BE2C (cell line): ENCODE measurements at regions not wholly inside any gene's neighbourhood (a gene's known extent, or its start where the extent isn't known, plus 50 kb on each side); places are given as distances from the start of the nearest gene placed in this dataset.

Experiments
- DNase-seq: peaks from one replicate; pipeline ENCODE4 v3.0.0-alpha.2; 2020
- H3K27me3 ChIP-seq: fragments of 250-450 bp; sonication (Bioruptor Pico); 2 replicates; pipeline ENCODE4 v1.5.1; 2020; ENCODE audit warnings: mild to moderate bottlenecking
- H3K36me3 ChIP-seq: fragments of 250-450 bp; sonication (Bioruptor Pico); 2 replicates; pipeline ENCODE4 v1.5.1; 2020; ENCODE audit warnings: mild to moderate bottlenecking
- H3K4me1 ChIP-seq: fragments of 250-450 bp; sonication (Bioruptor Pico); 2 replicates; pipeline ENCODE4 v1.5.1; 2020
- H3K4me3 ChIP-seq: 2 replicates; pipeline ENCODE4 v1.5.1; 2011; ENCODE audit warnings: low read depth, low read length
- H3K9me3 ChIP-seq: fragments of 250-450 bp; sonication (Bioruptor Pico); 2 replicates; pipeline ENCODE4 v1.5.1; 2020
- TF ChIP-seq, protein P1 (sequence below): IDR thresholded peaks from 2 replicates; pipeline ENCODE4 v1.5.1; 2012; ENCODE audit warnings: mild to moderate bottlenecking, low read depth, low read length

DNA sequence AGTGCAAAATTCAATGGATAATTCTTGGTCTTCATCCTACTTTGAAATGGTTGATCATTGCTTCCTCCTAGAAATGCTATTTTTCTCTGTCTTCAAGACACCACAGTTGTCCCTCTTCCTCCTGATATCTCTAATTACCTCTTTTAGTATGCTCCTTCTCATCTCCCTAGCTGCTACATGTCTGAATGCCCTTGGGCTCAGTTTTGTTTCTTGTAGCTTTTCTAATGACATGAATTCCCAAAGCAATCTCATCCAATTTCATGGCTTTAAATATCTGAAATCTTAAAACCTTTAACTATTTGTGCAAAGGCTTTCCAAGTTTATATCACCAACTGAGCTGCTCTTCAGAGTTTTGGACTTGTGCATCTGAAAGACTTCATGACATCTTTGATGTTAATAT lies 120.2 kb upstream of the RGS17 start:
- H3K27me3 ChIP-seq: no peaks in the 10 kb centered on the region
- TF ChIP-seq, protein P1, sequence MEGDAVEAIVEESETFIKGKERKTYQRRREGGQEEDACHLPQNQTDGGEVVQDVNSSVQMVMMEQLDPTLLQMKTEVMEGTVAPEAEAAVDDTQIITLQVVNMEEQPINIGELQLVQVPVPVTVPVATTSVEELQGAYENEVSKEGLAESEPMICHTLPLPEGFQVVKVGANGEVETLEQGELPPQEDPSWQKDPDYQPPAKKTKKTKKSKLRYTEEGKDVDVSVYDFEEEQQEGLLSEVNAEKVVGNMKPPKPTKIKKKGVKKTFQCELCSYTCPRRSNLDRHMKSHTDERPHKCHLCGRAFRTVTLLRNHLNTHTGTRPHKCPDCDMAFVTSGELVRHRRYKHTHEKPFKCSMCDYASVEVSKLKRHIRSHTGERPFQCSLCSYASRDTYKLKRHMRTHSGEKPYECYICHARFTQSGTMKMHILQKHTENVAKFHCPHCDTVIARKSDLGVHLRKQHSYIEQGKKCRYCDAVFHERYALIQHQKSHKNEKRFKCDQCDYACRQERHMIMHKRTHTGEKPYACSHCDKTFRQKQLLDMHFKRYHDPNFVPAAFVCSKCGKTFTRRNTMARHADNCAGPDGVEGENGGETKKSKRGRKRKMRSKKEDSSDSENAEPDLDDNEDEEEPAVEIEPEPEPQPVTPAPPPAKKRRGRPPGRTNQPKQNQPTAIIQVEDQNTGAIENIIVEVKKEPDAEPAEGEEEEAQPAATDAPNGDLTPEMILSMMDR: no peak
- no peaks in the 10 kb centered on the region for H3K9me3 ChIP-seq
- no peak overlapping the region for H3K4me3 ChIP-seq
- H3K4me1 ChIP-seq: no peaks in the 10 kb centered on the region
- H3K36me3 ChIP-seq: no peaks in the 10 kb centered on the region
- no peak for DNase-seq

DNA sequence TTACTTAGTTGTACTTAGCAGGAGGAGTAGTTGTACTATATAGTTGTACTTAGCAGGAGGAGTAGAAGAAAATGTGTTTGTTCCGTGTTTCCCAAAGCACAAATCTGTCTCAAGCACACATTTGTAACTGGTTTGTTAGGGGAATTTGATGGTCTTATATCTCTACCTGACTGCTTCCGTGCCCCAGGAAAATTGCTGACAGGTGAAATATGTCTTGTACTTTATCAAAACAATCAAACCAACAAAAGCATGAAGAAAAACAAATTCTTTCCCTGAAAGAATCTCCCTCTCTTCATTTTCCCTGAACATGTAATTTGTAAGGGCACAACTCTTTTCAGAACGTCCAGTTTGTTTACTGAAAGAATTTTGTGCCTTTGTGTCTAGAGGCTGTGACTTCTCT lies 106.6 kb upstream of the RGS17 start:
- no peaks in the 10 kb centered on the region for H3K27me3 ChIP-seq
- no peaks in the 10 kb centered on the region for H3K9me3 ChIP-seq
- TF ChIP-seq, protein P1: no peak
- H3K4me3 ChIP-seq: no peak overlapping the region
- DNase-seq: no peak
- no peaks in the 10 kb centered on the region for H3K36me3 ChIP-seq
- H3K4me1 ChIP-seq: no peaks in the 10 kb centered on the region

DNA sequence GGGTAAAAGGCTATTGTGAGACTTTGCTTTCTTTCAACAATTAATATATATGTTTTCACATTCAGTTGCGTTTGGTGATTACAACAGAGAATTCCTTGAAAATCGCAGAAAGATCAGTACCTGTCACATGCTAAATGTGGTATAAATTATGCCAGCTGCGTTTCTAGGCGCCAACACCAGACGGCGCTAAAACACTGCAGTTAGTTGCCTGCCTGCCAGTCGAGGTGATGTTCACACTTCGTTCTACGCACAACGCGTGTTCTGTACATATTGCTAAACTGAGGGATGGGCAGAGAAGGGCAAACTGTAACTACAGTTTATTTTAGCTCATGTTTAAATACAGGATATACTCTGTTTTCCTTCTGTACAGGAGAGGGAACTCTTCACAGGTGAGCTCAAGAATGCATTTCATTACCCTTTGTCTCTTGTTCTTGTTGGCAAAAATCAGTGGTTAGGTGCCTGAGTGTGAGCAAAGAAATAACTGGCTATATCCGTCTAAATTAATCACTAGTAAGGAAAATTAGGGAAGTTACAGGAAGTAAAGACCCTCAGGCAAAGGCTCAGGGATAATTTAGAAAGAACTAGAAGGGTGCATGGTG lies 100.1 kb upstream of the RGS17 start:
- H3K27me3 ChIP-seq: no peaks in the 10 kb centered on the region
- DNase-seq: peak; percentile 73
- H3K4me3 ChIP-seq: no peak overlapping the region
- TF ChIP-seq, protein P1: peak; percentile 100
- no peaks in the 10 kb centered on the region for H3K9me3 ChIP-seq
- H3K4me1 ChIP-seq: no peaks in the 10 kb centered on the region
- H3K36me3 ChIP-seq: no peaks in the 10 kb centered on the region

DNA sequence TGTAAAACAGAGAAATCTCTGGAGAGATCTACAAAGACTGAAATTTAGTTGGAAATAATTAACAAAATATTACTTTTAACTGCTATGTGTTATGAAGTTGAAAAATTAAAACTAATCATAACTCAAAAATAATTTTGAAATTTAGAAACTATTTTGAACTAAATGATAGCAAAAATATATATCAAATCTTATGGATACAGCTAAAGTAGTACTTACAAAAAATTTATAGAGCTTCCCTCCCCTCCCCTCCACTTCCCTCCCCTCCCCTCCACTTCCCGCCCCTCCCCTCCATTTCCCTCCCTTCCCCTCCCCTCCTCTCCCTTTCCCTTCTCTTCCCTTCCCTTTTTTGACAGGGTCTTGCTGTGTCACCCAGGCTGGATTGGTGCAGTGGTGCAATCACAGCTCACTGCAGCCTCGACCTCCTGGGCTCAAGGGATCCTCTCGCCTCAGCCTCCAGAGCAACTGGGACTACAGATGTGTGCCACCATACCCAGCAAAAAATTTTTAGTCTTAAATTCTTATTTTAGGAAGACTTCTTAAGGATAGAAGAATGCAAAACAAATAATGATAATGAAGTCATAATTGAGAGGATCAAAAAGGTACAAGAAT lies 87.2 kb upstream of the RGS17 start:
- no peaks in the 10 kb centered on the region for H3K9me3 ChIP-seq
- H3K4me1 ChIP-seq: no peaks in the 10 kb centered on the region
- H3K36me3 ChIP-seq: no peaks in the 10 kb centered on the region
- H3K27me3 ChIP-seq: no peaks in the 10 kb centered on the region
- DNase-seq: no peak
- TF ChIP-seq, protein P1: no peak
- no peak overlapping the region for H3K4me3 ChIP-seq

DNA sequence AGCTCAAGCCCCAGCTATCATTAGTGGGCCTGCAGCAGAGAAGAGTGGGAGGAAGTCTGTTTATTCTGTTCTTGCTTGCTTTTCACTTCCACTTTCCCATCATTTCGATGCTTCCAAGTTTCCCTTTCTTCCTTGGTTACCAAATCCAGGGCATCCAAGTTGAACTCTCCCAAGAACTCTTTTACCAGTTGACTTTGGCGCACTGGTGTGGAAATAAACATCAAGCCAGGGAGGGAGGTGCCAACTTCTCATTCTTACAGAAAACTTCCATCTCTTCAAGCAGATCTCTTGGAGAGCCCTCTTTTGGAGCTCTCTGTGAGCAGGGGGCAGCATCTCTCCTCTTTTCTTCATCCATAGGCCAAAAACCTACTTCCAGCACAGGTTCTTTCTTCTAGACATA lies 85.7 kb upstream of the RGS17 start:
- H3K36me3 ChIP-seq: no peaks in the 10 kb centered on the region
- DNase-seq: no peak
- H3K27me3 ChIP-seq: no peaks in the 10 kb centered on the region
- H3K4me1 ChIP-seq: no peaks in the 10 kb centered on the region
- H3K4me3 ChIP-seq: no peak overlapping the region
- TF ChIP-seq, protein P1: no peak
- no peaks in the 10 kb centered on the region for H3K9me3 ChIP-seq

DNA sequence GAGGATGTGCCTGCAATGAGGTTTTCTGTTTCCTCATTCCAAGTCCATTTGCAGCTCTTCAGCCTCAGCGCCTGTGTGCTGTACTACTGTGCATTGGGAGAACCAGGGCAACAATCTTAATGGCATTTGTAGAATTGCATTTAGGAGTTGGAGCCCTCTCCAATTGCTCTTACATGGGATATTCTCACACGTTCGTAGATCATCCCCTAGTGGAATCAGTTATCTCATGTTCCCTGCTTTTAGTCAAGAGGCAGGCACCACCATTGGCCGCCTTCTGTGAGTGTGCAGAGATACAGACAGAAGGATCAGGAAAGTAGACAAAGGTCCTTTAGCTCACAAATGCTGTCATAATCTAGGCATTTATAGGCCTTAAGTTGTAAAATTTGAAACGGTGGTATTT lies 84.2 kb upstream of the RGS17 start:
- Histone ChIP-seq H3K4me1 (no peaks in the 10 kb centered on the region), H3K27me3 (no peaks in the 10 kb centered on the region), H3K36me3 (no peaks in the 10 kb centered on the region), H3K4me3 (no peak overlapping the region), H3K9me3 (no peaks in the 10 kb centered on the region)
- DNase-seq: peak; percentile 13
- TF ChIP-seq, protein P1: peak; percentile 25; the same call in 1 of the 2 replicates
